MG63 (cell line): ENCODE measurements at regions not wholly inside any gene's neighbourhood (a gene's known extent, or its start where the extent isn't known, plus 50 kb on each side); places are given as distances from the start of the nearest gene placed in this dataset.
A peak's percentile ranks its signal among the peaks of the same experiment; 100 is the strongest.
"Not testable (repeated sequence)": the region's sequence is repeated elsewhere in the genome, so short reads cannot be mapped to it uniquely, and the experiment has no call there.

ENCODE experiments used
- DNase-seq: peaks from one replicate; pipeline ENCODE4 v3.0.0-alpha.2; 2020
- H3K27me3 ChIP-seq: fragments of 250-450 bp; sonication (Bioruptor Pico); 2 replicates; pipeline ENCODE4 v1.5.1; 2020; ENCODE audit warnings: mild to moderate bottlenecking, moderate library complexity
- H3K36me3 ChIP-seq: fragments of 250-450 bp; sonication (Bioruptor Pico); 2 replicates; pipeline ENCODE4 v1.5.1; 2020; ENCODE audit warnings: mild to moderate bottlenecking, moderate library complexity
- H3K4me3 ChIP-seq: fragments of 250-450 bp; sonication (Bioruptor Pico); 2 replicates; pipeline ENCODE4 v1.5.1; 2020; ENCODE audit warnings: mild to moderate bottlenecking, moderate library complexity
- H3K9me3 ChIP-seq: fragments of 250-450 bp; sonication (Bioruptor Pico); 2 replicates; pipeline ENCODE4 v1.5.1; 2020; ENCODE audit warnings: mild to moderate bottlenecking, moderate library complexity

DNA sequence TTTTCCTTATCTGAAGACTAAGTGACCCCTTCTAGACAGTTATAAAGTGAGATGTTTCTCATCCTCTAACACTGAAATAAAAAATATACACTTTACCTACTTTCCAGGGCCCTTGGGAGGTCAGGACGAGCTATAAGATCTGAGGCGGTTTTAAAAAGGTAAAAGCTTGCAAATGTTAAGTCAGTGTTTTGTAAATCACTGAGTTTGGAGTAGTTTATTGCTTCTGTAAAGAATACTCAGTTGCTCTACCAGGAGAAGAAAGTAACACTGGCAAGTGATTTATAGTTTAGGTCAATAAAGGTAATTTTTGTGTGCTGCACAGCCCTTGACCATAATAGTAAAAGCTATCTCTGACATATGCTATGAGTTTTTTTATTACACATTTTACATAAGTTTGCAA, 584.5 kb downstream of the TMTC2 start:
- Histone ChIP-seq H3K4me3 (no peak overlapping the region), H3K9me3 (no peaks in the 10 kb centered on the region), H3K36me3 (no peaks in the 10 kb centered on the region), H3K27me3 (no peaks in the 10 kb centered on the region)
- DNase-seq, result no peak

DNA sequence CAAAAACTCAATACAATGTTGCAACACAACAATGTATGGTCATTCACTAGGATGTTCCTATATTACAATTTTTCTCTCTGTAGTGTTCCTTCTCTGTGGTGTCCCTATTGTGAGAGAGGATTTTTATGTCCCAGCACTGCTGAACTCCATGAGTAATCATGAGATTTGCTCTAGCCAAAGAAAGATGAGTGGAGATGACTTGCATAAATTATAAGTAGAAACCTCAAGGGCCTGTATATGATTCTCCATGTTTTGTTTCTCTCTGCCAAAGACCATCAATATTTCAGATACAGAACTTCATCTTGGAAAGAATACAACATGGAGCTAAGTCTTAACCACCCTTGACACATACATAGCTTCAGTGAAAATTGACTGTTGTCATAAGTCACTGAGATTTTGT, 579.1 kb downstream of the TMTC2 start:
- no peak overlapping the region for H3K4me3 ChIP-seq
- no peaks in the 10 kb centered on the region for H3K9me3 ChIP-seq
- no peaks in the 10 kb centered on the region for H3K27me3 ChIP-seq
- no peak for DNase-seq
- H3K36me3 ChIP-seq, result no peaks in the 10 kb centered on the region

DNA sequence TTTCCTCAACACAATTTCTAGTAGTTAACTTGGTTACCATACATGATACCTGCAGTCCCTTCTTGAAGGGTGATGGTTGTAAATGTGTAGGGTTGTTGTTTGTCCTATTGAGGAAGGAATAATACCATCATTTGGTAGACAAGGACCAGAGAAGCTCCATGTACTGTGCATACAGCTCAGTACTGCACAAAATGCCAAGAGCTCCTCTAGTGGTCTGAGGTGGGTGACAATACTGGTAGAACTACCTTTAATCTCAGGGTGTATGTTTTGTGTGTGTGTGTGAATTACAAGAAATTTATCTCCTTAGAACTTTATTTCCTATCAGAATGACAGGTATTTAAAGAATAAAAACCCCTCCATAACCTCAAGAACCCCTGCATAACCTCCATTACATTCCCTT, 575.3 kb downstream of the TMTC2 start:
- no peak for DNase-seq
- no peaks in the 10 kb centered on the region for H3K9me3 ChIP-seq
- no peaks in the 10 kb centered on the region for H3K27me3 ChIP-seq
- no peaks in the 10 kb centered on the region for H3K36me3 ChIP-seq
- H3K4me3 ChIP-seq, result no peak overlapping the region

DNA sequence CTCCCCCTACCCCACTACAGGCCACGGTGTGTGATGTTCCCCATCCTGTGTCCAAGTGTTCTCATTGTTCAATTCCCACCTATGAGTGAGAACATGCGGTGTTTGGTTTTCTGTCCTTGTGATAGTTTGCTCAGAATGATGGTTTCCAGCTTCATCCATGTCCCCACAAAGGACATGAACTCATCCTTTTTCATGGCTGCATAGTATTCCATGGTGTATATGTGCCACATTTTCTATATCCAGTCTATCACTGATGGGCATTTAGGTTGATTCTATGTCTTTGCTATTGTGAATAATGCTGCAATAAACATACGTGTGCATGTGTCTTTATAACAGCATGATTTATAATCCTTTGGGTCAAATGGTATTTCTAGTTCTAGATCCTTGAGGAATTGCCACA, 573.4 kb downstream of the TMTC2 start:
- not testable (repeated sequence) for H3K36me3 ChIP-seq, DNase-seq, H3K27me3 ChIP-seq, H3K4me3 ChIP-seq, H3K9me3 ChIP-seq

DNA sequence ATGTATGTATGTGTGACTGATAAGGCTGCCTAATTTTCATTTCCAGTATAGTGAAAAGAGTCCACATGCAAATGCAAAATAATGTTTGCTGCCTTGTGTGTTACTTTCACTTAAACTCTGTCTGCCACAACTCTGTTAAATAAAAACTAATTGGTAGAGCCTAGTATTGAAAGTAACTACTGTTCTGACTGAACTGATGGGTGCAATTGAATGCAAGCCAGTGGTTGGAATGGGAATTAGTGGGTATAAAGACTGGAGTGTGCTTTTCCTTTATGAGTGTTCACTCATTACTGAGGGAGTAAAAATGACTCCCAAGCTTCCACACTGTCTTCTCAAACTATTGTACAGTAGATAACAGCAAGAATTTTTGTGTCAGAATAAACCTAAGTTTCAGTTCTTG, 571.0 kb downstream of the TMTC2 start:
- Histone ChIP-seq H3K9me3 (no peaks in the 10 kb centered on the region), H3K36me3 (no peaks in the 10 kb centered on the region), H3K4me3 (no peak overlapping the region), H3K27me3 (no peaks in the 10 kb centered on the region; the same call in 1 of the 2 replicates)
- DNase-seq, result no peak

DNA sequence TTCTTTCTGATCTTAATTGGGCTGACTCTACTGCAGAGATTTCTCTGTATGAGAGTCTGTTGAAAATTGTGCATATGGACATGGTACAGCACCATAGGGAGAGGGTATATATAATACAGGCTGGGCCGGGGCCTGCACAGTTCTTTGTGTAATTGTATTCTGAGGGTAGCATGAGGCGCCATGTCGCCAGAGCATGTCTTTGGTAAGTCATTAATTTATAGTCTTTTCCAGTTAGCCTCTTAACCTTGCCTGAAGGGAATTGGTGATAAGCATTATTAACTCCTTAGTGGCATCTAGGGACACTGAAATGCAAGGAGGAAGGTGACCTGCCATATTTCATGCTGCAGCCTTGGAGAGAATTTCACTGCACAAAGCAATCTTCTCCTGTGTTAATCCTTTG, 569.9 kb downstream of the TMTC2 start:
- no peak overlapping the region for H3K4me3 ChIP-seq

DNA sequence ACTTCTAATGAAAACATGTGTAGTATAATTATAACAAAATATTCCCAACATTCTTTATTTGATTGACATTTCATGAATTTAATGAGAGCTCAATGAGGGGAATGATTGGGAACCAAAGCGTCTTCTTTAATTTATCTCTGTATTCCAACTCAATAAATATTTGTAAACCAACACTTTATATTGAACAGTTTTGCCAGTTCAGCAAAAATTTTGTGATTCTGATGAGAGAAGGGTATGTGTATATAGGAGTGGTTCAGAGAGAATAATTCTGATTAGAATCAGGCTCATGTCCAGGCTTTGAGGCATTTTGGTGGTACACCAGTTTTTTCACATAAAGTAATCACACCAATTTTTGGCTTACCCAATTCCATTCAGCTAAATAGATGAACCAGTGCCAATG, 564.2 kb downstream of the TMTC2 start:
- Histone ChIP-seq H3K4me3 (no peak overlapping the region), H3K27me3 (no peaks in the 10 kb centered on the region; the same call in 1 of the 2 replicates), H3K36me3 (no peaks in the 10 kb centered on the region), H3K9me3 (no peaks in the 10 kb centered on the region)
- DNase-seq, result no peak

More for the DNA sequence above, 569.9 kb downstream of the TMTC2 start:
- no peaks in the 10 kb centered on the region for H3K9me3 ChIP-seq
- no peak for DNase-seq
- no peaks in the 10 kb centered on the region; the same call in 1 of the 2 replicates for H3K27me3 ChIP-seq
- H3K36me3 ChIP-seq, result no peaks in the 10 kb centered on the region

DNA sequence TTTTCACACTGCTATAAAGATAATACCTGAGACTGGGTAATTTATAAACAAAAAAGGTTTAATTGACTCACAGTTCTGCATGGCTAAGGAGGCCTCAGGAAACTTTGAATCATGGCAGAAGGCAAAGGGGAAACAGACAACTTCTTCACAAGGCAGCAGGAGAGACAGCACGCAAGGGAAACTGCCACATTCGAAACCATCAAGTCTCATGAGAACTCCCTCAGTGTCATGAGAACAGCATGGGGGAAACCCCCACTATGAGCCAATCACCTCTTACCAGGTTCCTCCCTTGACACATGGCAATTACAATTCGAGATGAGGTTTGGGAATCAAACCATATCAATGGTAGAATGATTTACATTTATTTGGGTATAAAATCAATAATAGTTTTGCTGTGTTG, 558.5 kb downstream of the TMTC2 start:
- no peak for DNase-seq
- H3K9me3 ChIP-seq, result no peaks in the 10 kb centered on the region
- H3K27me3 ChIP-seq, result no peaks in the 10 kb centered on the region
- no peaks in the 10 kb centered on the region for H3K36me3 ChIP-seq
- no peak overlapping the region for H3K4me3 ChIP-seq

DNA sequence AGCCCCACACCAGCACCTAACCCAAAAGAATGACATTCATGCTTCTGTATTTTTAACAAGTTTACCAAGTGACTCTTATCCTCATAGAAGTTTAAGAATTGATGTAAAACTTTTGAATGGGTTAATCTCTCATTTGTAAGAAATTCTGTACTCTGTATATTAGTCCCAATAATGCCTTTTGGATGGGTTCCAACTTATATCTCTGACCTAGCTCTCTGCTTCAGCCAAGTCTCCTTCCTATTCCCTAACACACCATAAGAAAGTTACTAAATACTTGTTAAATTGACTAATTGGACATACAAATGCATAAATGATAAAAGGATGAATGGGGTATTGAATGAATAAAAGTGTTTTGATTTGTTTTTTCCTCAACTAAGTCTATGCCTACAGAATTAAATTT, 557.3 kb downstream of the TMTC2 start:
- Histone ChIP-seq H3K27me3 (no peaks in the 10 kb centered on the region), H3K4me3 (no peak overlapping the region), H3K36me3 (no peaks in the 10 kb centered on the region), H3K9me3 (no peaks in the 10 kb centered on the region)
- DNase-seq, result no peak

DNA sequence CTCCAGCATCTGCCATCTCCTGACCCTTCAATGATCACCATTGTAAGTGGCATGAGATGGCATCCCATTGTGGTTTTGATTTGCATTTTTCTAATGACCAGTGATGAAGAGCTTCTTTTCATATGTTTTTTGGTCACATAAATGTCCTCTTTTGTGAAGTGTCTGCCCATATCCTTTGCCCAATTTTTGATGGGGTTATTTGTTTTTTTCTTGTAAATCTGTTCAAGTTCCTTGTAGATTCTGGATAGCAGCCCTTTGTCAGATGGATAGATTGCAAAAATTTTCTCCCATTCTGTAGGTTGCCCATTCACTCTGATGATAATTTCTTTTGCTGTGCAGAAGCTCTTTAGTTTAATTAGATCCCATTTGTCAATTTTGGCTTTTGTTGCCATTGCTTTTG, 547.3 kb downstream of the TMTC2 start:
- H3K27me3 ChIP-seq, H3K4me3 ChIP-seq, H3K9me3 ChIP-seq, H3K36me3 ChIP-seq, DNase-seq: not testable (repeated sequence)

DNA sequence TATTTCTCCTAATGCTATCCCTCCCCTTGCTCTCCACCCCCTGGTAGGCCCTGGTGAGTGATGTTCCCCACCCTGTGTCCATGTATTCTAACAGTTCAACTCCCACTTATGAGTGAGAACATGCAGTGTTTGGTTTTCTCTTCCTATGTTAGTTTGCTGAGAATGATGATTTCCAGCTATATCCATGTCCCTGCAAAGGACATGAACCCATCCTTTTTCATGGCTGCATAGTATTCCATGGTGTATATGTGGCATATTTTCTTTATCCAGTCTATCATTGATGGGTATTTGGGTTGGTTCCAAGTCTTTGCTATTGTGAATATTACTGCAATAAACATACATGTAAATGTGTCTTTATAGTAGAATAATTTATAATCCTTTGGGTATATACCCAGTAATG, 540.3 kb downstream of the TMTC2 start:
- H3K36me3 ChIP-seq, DNase-seq, H3K9me3 ChIP-seq, H3K27me3 ChIP-seq, H3K4me3 ChIP-seq: not testable (repeated sequence)

DNA sequence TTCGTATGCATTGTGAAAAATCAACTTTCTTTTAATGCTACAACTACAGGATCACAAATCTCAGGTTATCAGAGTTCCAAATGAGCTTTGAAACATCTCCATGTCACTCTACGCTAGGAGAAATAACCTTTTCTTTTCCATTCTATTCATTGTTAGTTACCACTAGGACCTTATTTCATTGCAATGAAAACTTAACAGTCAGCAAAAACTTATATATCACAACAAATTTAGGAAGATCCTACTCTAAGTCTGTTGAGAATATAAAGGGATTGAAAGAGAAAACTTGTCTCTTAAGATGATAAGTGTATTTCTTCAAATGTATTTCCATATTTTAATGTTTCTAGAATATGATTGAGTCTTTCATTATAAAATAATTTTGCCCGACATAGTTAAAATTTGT, 539.1 kb downstream of the TMTC2 start:
- no peak for DNase-seq
- no peaks in the 10 kb centered on the region for H3K9me3 ChIP-seq
- no peaks in the 10 kb centered on the region for H3K27me3 ChIP-seq
- no peaks in the 10 kb centered on the region for H3K36me3 ChIP-seq
- no peak overlapping the region for H3K4me3 ChIP-seq

DNA sequence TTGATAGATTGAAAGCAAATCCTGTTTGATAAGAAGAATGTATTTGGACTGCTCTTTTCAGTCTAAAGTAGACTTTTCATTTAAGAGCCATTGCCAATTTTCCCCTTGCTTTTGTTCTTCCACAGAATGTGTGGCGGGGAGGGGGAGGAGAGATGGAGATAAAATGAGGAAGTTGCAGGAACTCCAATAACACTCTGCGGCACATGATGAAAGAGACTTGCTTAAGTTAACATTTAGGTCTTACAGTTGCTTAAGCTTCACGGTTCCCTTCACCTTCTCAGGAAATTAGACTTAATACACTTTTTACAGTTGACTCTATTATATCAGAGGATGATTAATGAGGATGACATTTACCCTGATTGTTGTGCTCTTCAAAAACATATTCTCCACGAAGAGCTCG, 537.3 kb downstream of the TMTC2 start:
- Histone ChIP-seq H3K27me3 (no peaks in the 10 kb centered on the region), H3K36me3 (no peaks in the 10 kb centered on the region), H3K9me3 (no peaks in the 10 kb centered on the region), H3K4me3 (no peak overlapping the region)
- DNase-seq, result no peak

DNA sequence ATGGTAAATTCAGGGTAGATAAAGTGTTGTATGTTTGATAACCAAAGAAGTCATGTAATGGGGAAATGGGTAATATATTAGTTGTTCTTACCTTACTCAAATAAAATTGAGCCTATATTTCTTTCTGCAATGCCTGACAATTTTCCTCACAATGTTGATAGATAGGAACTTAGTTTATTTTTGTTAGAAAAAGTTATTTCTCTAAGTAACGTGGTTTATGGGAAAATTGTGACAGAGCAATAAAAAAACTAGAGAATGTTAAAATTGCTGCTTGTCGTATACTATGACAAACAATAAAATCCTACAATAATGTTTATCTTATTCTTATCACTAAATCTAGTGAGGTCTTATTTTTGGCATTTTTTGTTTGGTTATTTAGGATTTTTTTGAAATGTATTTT, 534.1 kb downstream of the TMTC2 start:
- no peaks in the 10 kb centered on the region for H3K36me3 ChIP-seq
- no peak overlapping the region for H3K4me3 ChIP-seq
- DNase-seq, result no peak
- H3K27me3 ChIP-seq, result no peaks in the 10 kb centered on the region
- H3K9me3 ChIP-seq, result no peaks in the 10 kb centered on the region

DNA sequence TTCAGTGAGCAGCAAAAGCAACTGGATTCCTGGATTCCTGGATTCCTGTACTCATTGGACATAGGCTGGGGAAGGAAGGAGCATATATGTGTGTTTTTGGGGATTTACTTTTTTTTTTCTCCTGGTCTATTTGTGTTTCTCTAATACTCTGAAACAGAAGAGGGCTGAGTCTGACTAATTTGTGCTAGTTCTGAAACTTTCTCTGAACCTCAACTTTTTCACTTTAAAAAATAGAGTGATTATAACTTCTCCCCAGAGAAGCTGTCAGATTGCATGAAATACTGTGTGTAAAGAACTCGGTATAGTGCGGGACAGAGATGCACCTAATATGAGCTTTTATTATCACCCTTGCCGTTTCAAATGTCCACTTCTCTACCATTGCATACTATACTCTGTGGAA, 529.5 kb downstream of the TMTC2 start:
- H3K36me3 ChIP-seq, result no peaks in the 10 kb centered on the region
- no peak overlapping the region for H3K4me3 ChIP-seq
- DNase-seq, result no peak
- H3K27me3 ChIP-seq, result no peaks in the 10 kb centered on the region
- H3K9me3 ChIP-seq, result no peaks in the 10 kb centered on the region

DNA sequence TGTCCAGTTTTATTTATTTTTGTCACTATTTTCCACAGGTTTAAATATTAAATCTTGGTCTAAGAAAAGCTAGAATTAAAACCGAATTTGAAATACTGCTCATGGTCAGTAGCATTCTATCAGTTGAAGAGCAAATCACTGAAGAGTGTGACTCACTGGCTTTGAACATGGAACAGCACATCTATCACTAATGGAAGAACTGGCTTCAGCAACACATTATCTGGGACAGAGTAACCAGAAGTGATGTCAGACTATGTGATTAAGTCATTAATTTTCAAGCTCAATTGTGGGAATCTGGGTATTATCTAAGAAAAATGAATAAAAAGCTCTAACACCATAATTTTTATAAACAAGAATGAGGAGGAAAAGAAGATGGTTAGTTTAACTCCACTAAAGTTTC, 527.5 kb downstream of the TMTC2 start:
- no peak for DNase-seq
- Histone ChIP-seq H3K4me3 (no peak overlapping the region), H3K27me3 (no peaks in the 10 kb centered on the region), H3K9me3 (no peaks in the 10 kb centered on the region), H3K36me3 (no peaks in the 10 kb centered on the region)

DNA sequence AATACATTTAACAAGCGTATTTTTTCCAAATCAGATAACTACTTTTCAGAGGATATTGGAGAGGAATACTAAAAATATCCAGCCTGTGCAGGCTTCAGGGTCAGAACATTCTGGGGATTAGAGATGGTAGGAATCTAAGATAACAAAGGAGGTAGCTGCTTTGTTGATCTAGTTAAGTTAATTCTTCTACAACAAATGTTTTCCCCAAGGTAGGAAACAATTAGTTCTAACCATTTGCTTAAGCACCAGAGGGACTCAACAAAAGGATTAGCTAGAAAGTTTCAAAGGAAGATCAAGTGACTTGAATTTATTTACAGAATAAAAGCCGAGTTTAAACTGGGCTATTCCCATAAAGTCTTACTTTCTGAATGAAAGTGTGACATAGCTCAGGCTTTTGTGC, 524.2 kb downstream of the TMTC2 start:
- no peak for DNase-seq

DNA sequence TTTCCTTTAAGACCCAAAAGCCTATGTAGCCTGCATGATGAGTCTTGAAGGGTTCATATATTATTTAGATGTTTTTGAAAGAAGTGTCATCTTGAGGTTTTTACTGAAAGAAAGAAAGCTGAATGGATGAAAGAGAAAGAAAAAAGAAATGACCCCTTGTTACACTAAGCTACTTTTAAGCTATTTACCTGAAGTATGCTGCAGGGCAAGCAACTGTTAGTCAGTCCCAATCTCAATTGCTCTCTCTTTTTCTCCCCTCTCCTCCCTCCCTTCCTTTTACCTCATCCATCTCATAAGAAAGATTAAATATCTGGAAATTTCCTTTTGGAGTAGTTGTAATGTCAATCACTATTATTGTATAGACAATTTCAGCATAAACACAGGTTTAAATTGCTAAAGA, 512.4 kb downstream of the TMTC2 start:
- DNase-seq, result no peak
- H3K36me3 ChIP-seq, result no peaks in the 10 kb centered on the region
- H3K9me3 ChIP-seq, result no peaks in the 10 kb centered on the region
- no peaks in the 10 kb centered on the region for H3K27me3 ChIP-seq
- H3K4me3 ChIP-seq, result peak overlapping the region; percentile 18

More for the DNA sequence above, 524.2 kb downstream of the TMTC2 start:
- Histone ChIP-seq H3K4me3 (no peak overlapping the region), H3K36me3 (no peaks in the 10 kb centered on the region), H3K9me3 (no peaks in the 10 kb centered on the region), H3K27me3 (no peaks in the 10 kb centered on the region)

DNA sequence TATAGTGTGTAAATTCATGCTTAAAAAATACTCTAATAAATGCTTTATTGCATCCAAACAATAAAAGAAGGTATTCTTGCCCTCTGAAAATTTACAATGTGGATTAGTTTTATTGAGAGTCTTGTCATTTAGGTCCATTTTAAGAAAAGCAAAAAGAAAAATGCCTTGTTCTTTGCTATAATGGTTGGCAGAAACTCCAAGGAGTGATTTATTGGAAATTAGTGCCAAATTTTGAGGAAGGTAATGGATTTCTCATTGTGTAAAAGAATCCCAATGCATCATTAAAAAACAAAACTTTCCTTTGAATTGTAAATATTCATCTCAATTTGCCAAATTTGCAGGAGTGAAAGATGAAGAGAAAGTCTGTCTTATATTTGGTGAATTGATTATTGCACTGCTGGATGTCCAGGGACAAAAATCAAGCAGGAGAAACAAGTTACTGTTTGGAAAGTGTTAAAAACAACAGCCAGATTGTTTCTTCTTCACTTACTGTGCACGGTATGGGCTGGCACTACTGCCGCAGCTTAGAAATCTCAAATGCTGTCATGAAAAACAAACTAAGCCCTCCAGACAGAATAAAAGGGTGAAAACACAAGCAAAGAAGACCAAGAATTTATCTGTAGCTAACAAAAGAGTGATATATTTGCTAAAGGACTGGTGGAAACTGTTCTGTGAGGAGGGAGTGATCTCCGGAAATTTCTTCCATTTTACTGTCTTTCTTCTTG, 511.7 kb downstream of the TMTC2 start:
- Histone ChIP-seq H3K36me3 (no peaks in the 10 kb centered on the region), H3K4me3 (peak overlapping the region; percentile 18), H3K27me3 (no peaks in the 10 kb centered on the region), H3K9me3 (no peaks in the 10 kb centered on the region)
- no peak for DNase-seq
